M059J (cell line): ENCODE measurements at regions not wholly inside any gene's neighbourhood (a gene's known extent, or its start where the extent isn't known, plus 50 kb on each side); places are given as distances from the start of the nearest gene placed in this dataset.
"Not testable (repeated sequence)": the region's sequence is repeated elsewhere in the genome, so short reads cannot be mapped to it uniquely, and the experiment has no call there.

Experiments used
- DNase-seq: peaks from one replicate; pipeline ENCODE4 v3.0.0-alpha.2; 2012; ENCODE audit warnings: low read depth

DNA sequence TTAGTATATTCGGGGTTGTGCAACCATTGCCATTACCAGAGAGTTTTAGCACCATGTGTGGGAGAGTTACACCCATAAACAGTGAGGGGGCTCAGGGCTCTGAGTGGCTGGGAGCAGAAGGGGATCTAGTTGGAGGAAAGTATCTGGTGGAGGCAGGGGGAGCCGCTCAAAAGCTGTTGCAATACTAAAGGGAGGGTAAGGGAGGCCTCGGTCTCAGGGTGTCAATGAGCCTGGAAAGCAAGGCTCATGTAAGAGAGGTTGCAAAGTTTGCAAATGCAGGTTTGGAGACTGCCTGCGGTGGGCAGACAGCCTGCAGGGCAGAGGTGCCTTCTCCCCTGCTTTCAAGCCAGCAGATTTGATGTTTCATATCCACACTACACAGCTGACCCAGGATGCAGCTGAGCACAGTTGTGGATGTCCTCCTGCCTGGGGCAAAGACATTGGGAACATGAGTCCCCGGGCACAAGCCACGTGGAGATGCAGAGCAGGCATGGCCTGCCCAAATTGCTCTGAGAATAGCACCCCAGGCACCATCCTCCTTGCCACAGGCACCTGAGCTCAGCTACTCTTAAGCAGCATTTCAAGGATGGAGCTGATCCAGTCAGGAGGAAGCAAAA, 181.4 kb downstream of the TLE3 start:
- DNase-seq: no peak

- DNase-seq: no peak
Observed at GRCh38 chr15:69917056-69917455, 180.7 kb downstream of the TLE3 start.

DNA sequence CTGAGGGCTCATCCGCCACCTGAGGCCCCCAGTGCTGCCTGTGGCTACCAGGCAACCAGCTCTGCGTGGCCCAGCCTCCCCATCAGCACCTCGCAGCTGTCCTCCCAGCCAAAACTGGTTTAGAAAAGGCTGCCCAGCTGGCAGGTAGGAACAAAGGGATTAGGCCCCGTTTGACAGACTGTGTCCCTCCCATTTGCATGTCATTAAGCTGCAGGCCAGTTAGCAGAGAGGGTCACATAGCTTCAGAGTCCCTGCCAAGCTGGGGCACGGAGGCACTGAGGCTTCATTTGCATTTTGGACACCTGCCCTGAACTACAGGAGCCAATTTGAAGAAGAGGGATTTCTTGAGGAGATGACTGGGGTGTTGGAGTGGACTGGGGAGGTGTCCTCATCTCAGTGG, 177.9 kb downstream of the TLE3 start:
- DNase-seq: no peak

DNA sequence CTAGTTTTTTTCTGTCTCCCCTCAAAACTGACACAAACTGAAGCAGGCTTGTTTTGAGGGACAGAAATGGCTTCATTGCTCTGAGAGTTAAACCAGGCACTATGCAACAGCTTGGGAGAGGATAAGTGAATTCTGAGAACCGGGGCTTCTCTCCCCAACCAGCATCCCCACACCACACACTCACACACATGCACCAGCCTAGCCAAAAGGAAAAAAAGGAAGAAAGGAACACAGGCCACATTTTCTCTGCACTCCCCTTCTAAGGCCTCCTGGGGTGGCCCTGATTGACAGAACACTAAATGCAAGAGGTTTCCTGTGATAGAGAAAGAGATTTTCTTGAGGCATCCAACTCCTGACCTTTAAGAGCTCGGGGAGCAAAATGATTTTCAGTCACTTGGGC, 177.5 kb downstream of the TLE3 start:
- DNase-seq: no peak

GRCh38 chr15:69921626-69922619, 175.8 kb downstream of the TLE3 start:
- DNase-seq: no peak

- no peak for DNase-seq
Observed at GRCh38 chr15:69924531-69924930, 173.2 kb downstream of the TLE3 start.

DNA sequence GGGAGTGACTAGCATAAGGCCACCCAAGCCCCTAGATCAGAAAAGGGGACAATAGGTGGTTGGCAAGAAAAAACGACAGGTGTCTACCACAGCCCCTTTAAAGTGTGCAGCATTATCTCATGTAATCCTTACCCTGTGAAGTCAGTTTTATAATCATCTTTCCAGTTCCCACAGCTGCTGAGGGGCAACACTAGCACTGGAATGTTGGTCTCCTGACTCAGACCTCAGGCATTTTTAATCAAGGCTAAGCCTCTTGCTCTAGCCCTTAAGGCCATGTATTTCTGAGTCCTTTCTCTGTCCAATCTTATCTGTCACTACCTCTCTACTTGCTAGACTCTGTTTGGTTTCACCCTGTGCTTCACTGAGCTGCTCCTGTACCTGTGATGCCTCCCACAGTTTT, 171.7 kb downstream of the TLE3 start:
- peak; percentile 71 for DNase-seq

GRCh38 chr15:69926721-69927120, 171.0 kb downstream of the TLE3 start:
- DNase-seq: no peak

DNA sequence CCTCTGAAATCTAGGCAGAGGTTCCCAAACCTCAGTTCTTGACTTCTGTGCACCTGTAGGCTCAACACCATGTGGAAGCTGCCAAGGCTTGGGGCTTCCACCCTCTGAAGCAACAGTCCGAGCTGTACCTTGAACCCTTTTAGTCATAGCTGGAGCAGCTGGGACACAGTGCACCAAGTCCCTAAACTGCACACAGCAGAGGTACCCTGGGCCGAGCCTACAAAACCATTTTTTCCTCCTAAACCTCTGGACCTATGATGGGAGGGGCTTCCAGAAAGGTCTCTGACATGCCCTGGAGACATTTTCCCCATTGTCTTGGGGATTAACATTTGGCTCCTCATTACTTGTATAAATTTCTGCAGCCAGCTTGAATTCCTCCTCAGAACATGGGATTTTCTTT, 168.8 kb downstream of the TLE3 start:
- DNase-seq: not testable (repeated sequence)

DNA sequence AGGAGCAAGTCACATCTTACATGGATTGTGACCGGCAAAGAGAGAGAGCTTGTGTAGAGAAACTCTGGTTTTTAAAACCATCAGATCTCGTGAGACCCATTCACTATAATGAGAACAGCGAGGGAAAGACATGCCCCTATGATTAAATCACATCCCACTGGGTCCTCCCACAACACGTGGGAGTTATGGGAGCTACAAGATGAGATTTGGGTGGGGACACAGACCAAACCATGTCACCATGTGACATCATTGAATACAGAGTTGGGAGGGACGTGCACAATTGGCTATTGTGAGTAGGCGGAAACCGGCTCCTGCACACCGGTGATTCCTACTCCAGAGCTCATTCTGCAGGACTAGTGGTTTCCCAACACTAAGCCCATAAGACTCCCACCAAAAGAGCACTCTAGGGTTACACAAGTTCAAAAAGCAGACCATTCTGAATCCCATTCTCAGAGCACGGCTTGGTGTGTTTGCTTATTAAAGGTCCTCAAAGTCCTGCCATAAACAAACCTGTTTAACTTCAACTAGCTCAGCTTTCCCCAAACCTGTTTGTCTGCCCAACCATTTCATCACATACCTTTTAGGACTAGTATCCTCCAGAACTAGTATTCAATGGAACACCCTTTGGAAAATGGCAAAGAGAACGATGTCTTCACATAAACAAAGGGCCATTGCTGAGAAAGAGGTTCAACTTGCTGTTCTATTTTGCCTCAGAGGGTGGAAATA, 167.6 kb downstream of the TLE3 start:
- no peak for DNase-seq

- no peak for DNase-seq
Observed at GRCh38 chr15:69930754-69931153, 167.0 kb downstream of the TLE3 start.

- no peak for DNase-seq
Observed at GRCh38 chr15:69931156-69931555, 166.6 kb downstream of the TLE3 start.

DNA sequence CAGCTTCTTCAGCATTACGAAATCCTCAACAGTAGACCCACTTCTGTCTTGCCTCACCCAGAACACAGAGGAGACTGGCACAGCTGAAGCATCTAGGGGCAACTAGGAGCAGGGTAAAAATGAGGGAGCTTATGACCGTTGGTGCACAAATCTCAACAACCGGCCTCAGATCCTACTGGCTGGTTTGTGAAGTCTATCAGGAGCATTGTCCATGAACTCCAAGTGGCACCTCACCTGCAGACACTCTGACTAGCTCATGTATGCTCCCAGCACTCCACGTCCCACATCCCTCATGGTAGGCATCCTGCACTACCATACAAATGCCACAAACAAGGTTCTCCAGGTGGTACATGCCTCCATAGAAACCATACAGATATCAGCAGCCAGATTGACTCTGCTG, 163.1 kb downstream of the TLE3 start:
- no peak for DNase-seq

GRCh38 chr15:69939513-69940440, 157.9 kb downstream of the TLE3 start:
- DNase-seq: no peak

GRCh38 chr15:69940441-69941300, 157.0 kb downstream of the TLE3 start:
- DNase-seq: no peak

GRCh38 chr15:69941301-69941605, 156.5 kb downstream of the TLE3 start:
- no peak for DNase-seq

DNA sequence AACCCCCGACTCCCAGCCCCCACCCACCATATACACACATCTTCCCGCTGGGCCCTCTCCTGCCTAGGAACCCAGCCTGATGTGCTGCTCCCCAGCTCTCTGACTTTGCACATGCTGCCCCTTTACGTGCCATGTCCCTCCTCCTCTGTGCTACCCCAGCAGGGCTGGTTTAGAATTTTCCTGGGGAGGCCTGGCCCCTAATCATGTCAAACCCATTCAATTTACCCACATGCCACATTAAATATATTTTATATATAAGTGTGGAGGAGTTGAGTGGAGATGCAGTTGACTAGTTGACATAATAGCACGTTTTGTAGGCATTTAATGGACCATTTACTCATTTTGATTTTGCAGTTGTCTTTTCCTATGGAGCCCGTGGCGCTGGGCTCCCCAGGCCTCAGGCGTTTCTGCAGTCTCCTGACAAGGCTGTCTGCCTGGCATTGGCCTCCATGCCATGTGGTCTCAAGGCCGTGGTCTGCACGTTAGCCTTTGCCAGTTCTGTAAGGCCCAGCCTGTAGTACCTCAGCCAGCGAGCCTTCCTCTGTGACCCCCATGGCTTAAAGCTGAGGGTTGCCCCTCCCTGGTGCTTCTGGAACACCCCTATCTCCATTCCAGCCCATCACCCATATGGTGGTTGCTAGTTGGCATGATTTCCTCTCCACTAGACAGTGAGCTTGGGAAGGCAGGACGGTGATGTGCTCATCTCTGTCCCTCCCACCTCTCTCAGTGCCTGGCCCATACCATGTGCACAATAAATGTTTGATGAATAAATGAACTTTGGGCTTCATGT, 155.8 kb downstream of the TLE3 start:
- DNase-seq: no peak

DNA sequence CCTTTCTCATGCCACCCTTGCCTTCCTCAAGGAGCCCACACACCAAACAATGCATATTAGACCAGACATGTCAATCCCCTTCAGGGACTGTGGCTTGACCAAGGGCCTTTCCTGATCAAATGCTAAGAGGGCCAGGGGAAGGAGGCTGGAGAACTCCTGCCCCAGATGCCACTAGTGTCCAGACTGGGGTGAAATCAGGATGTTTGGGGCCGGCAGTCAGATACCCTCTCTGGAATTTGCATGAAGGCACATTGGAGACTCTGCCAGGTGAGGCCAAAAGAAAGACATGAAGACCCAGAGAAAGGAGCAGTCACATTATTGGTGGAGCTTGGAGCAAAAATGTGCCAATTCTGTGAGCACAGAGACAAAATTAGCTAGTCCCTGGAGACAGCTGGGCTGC, 154.1 kb downstream of the TLE3 start:
- DNase-seq: no peak

DNA sequence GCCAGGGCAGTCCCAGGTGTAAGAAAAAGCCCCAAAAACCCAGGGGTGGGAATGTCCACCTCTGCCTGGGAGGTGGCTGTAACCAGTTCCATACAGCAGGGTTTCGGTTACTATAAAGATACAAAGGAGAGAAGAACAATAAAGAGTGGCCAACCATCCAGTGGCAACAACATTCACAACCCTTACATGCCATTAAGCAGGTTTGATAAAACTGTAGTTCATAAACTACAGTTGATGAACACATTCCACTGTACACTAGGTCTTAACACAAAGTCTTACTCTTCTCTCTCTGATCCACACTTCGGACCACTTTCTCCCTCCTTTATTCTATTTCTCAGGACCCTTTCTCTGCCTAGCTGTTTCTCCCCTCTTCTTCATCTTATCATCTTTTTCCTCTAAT, 152.0 kb downstream of the TLE3 start:
- no peak for DNase-seq

GRCh38 chr15:69946870-69947269, 150.8 kb downstream of the TLE3 start:
- DNase-seq: no peak
